Panc1 (cell line): ENCODE measurements at regions not wholly inside any gene's neighbourhood (a gene's known extent, or its start where the extent isn't known, plus 50 kb on each side); places are given as distances from the start of the nearest gene placed in this dataset.

ENCODE experiments used
- ATAC-seq: fragments of 200-7000 bp; cut with Tn5 transposase; 2 replicates; pipeline ENCODE4 v1.9.1; 2020; ENCODE audit warnings: mild to moderate bottlenecking, moderate library complexity
- BruUV-seq: library from RNA; stranded (reverse); fragments of 400-500 nt; replicated peaks from 2 replicates; lab custom pipeline; 2021; lab: Mats Ljungman, UMichigan
- CTCF ChIA-PET: fragments of 300-600 bp; sonication (Branson Sonifier 250); formaldehyde crosslinking; loops from one replicate; lab custom pipeline; 2022; ENCODE audit warnings: antibody characterized with exemption; lab: Charles Lee
- POLR2A ChIA-PET: fragments of 300-600 bp; sonication (Branson Sonifier 250); formaldehyde crosslinking; loops from one replicate; lab custom pipeline; 2022; ENCODE audit warnings: antibody characterized with exemption; lab: Charles Lee
- DNase-seq: peaks from one replicate; pipeline ENCODE4 v3.0.0-alpha.2; 2010; ENCODE audit warnings: low read depth, low spot score
- H3K27ac ChIP-seq: 2 replicates; pipeline ENCODE4 v1.5.1; 2011; ENCODE audit warnings: mild to moderate bottlenecking, low read length, inconsistent platforms
- H3K27me3 ChIP-seq: fragments of 200-500 bp; sonication (Bioruptor generic); 2 replicates; pipeline ENCODE4 v1.6.0; 2014; ENCODE audit warnings: low read length, inconsistent platforms; ENCODE audit not compliant: control insufficient read depth, insufficient read depth
- H3K36me3 ChIP-seq: fragments of 200-500 bp; sonication (Bioruptor generic); 2 replicates; pipeline ENCODE4 v1.5.1; 2014; ENCODE audit warnings: inconsistent platforms, mild to moderate bottlenecking, low read length, moderate library complexity; ENCODE audit not compliant: control insufficient read depth, insufficient read depth
- H3K4me1 ChIP-seq: 2 replicates; pipeline ENCODE4 v1.5.1; 2011; ENCODE audit warnings: inconsistent platforms, mild to moderate bottlenecking, low read length, moderate library complexity; ENCODE audit not compliant: control insufficient read depth, insufficient read depth
- H3K4me3 ChIP-seq, 2 experiments: 2 replicates each; pipeline ENCODE4 v1.5.1; 2011 to 2012; ENCODE audit warnings: low read depth in 2 of 2, low read length in 2 of 2, mild to moderate bottlenecking in 2 of 2, inconsistent platforms in 1 of 2, moderate library complexity in 1 of 2
- H3K9me3 ChIP-seq: fragments of 200-500 bp; sonication (Bioruptor generic); 2 replicates; pipeline ENCODE4 v1.5.1; 2014; ENCODE audit warnings: low read depth, mild to moderate bottlenecking, inconsistent platforms, low read length, moderate library complexity; ENCODE audit not compliant: control insufficient read depth, insufficient read depth
- POLR2AphosphoS5 ChIP-seq: IDR thresholded peaks from 2 replicates; pipeline ENCODE4 v1.6.1; 2012; ENCODE audit warnings: mild to moderate bottlenecking, low read depth, low read length, moderate library complexity
- SIN3A ChIP-seq: IDR thresholded peaks from 2 replicates; pipeline ENCODE4 v1.6.1; 2012; ENCODE audit warnings: low read depth, mild to moderate bottlenecking, low read length, moderate library complexity, borderline replicate concordance; ENCODE audit not compliant: insufficient read depth
- TCF7L2 ChIP-seq: IDR thresholded peaks from 2 replicates; pipeline ENCODE4 v1.6.1; 2011; ENCODE audit warnings: mild to moderate bottlenecking, low read depth, low read length, inconsistent platforms
- in situ Hi-C: cut with HindIII; loops from 2 replicates; pipeline ENCODE4 v1.10.0; 2016; ENCODE audit warnings: low sequenced_read_pairs, low pct_unique_long_range_greater_than_20kb
- intact Hi-C: fragments of 100-400 bp; cut with micrococcal nuclease; formaldehyde crosslinking; loops from one replicate; pipeline ENCODE4 v1.10.0; 2022; ENCODE audit not compliant: unreplicated experiment
- TF ChIP-seq, protein P1 (sequence below): fragments of 450-650 bp; IDR thresholded peaks from 2 replicates; pipeline ENCODE4 v1.5.1; 2017; ENCODE audit warnings: mild to moderate bottlenecking
- TF ChIP-seq, protein P2 (sequence below), 2 experiments: IDR thresholded peaks; 2 replicates each; pipeline ENCODE4 v1.6.1; 2011 to 2012; ENCODE audit warnings: low read depth in 2 of 2, control low read depth in 1 of 2, low read length in 1 of 2, mild to moderate bottlenecking in 1 of 2, moderate library complexity in 1 of 2; ENCODE audit not compliant: insufficient read depth in 1 of 2

GRCh38 chr12:75964150-75964549, 67.4 kb downstream of the PHLDA1 start:
- ATAC-seq (no peak), DNase-seq (no peak)
- Histone ChIP-seq H3K27me3 (no peaks in the 10 kb centered on the region), H3K27ac (peak overlapping the region; percentile 99), H3K4me1 (peaks cover 30% of the 10 kb centered on the region), H3K9me3 (peaks cover 5% of the 10 kb centered on the region; the same call in 1 of the 2 replicates), H3K4me3 (no peak overlapping the region), H3K36me3 (no peaks in the 10 kb centered on the region)
- BruUV-seq = no TSS peak
- TF ChIP-seq, protein P1, sequence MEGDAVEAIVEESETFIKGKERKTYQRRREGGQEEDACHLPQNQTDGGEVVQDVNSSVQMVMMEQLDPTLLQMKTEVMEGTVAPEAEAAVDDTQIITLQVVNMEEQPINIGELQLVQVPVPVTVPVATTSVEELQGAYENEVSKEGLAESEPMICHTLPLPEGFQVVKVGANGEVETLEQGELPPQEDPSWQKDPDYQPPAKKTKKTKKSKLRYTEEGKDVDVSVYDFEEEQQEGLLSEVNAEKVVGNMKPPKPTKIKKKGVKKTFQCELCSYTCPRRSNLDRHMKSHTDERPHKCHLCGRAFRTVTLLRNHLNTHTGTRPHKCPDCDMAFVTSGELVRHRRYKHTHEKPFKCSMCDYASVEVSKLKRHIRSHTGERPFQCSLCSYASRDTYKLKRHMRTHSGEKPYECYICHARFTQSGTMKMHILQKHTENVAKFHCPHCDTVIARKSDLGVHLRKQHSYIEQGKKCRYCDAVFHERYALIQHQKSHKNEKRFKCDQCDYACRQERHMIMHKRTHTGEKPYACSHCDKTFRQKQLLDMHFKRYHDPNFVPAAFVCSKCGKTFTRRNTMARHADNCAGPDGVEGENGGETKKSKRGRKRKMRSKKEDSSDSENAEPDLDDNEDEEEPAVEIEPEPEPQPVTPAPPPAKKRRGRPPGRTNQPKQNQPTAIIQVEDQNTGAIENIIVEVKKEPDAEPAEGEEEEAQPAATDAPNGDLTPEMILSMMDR = no peak
- TF ChIP-seq SIN3A (no peak), POLR2AphosphoS5 (no peak), TCF7L2 (no peak)
- TF ChIP-seq, protein P2, sequence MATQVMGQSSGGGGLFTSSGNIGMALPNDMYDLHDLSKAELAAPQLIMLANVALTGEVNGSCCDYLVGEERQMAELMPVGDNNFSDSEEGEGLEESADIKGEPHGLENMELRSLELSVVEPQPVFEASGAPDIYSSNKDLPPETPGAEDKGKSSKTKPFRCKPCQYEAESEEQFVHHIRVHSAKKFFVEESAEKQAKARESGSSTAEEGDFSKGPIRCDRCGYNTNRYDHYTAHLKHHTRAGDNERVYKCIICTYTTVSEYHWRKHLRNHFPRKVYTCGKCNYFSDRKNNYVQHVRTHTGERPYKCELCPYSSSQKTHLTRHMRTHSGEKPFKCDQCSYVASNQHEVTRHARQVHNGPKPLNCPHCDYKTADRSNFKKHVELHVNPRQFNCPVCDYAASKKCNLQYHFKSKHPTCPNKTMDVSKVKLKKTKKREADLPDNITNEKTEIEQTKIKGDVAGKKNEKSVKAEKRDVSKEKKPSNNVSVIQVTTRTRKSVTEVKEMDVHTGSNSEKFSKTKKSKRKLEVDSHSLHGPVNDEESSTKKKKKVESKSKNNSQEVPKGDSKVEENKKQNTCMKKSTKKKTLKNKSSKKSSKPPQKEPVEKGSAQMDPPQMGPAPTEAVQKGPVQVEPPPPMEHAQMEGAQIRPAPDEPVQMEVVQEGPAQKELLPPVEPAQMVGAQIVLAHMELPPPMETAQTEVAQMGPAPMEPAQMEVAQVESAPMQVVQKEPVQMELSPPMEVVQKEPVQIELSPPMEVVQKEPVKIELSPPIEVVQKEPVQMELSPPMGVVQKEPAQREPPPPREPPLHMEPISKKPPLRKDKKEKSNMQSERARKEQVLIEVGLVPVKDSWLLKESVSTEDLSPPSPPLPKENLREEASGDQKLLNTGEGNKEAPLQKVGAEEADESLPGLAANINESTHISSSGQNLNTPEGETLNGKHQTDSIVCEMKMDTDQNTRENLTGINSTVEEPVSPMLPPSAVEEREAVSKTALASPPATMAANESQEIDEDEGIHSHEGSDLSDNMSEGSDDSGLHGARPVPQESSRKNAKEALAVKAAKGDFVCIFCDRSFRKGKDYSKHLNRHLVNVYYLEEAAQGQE (IDR thresholded peaks at IDR 0.05; ENCODE audit: insufficient read depth in 1 of 2, low read depth in 2 of 2, low read length in 1 of 2) = no peak
- in situ Hi-C loops = no loop called here
- intact Hi-C loops = no loop called here
- POLR2A ChIA-PET = interaction anchor here (0.9 kb wide), 1 partner anchor 182 kb away, joined by 6 read pairs; no protein-coding TSS in a partner anchor
- CTCF ChIA-PET = no interaction called here

- TF ChIP-seq, protein P1 = no peak
- TF ChIP-seq, protein P2 (IDR thresholded peaks at IDR 0.05; ENCODE audit: insufficient read depth in 1 of 2, low read depth in 2 of 2, low read length in 1 of 2) = no peak
- TF ChIP-seq TCF7L2 = no peak
- no peak for TF ChIP-seq POLR2AphosphoS5
- no peak for TF ChIP-seq SIN3A
- H3K27me3 ChIP-seq = no peaks in the 10 kb centered on the region
- H3K36me3 ChIP-seq = no peaks in the 10 kb centered on the region
- no peak overlapping the region for H3K4me3 ChIP-seq
- H3K4me1 ChIP-seq = peaks cover 45% of the 10 kb centered on the region
- intact Hi-C loops (no loop called here), in situ Hi-C loops (no loop called here)
- BruUV-seq = no TSS peak
- no peak for DNase-seq
- H3K27ac ChIP-seq = peak overlapping the region; percentile 99
- ATAC-seq = no peak
- H3K9me3 ChIP-seq = peaks cover 2% of the 10 kb centered on the region; the same call in 1 of the 2 replicates
- ChIA-PET POLR2A (interaction anchor here (0.5 kb wide), 2 partner anchors 27 to 53 kb away, joined by 4 to 5 read pairs; no protein-coding TSS in a partner anchor), CTCF (no interaction called here)
Measured at GRCh38 chr12:75961878-75962277, 69.7 kb downstream of the PHLDA1 start.
